HG03060 (cell line): ENCODE measurements at regions not wholly inside any gene's neighbourhood (a gene's known extent, or its start where the extent isn't known, plus 50 kb on each side); places are given as distances from the start of the nearest gene placed in this dataset.
"Not testable (repeated sequence)": the region's sequence is repeated elsewhere in the genome, so short reads cannot be mapped to it uniquely, and the experiment has no call there.

Source experiments
- ATAC-seq: cut with Tn5 transposase; IDR thresholded peaks from one replicate; pipeline ENCODE4 v1.9.1; 2021; ENCODE audit warnings: low read depth, moderate number of reproducible peaks; ENCODE audit not compliant: unreplicated experiment

DNA sequence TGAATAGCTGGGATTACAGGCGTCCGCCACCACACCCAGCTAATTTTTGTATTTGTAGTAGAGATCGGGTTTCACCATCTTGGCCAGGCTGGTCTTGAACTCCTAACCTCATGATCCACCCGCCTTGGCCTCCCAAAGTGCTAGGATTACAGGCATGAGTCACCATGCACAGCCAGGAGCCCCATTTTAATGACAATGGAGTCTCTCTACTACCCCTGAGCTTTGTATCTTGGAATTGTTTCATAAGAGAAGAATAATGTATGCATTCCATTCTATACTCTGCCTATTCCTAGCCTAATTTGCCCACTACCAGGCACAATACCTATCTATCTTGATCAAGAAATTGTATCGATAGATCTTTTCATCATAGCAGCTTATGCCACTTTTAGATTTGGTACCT, 574.1 kb downstream of the HTR1A start:
- ATAC-seq: not testable (repeated sequence)

DNA sequence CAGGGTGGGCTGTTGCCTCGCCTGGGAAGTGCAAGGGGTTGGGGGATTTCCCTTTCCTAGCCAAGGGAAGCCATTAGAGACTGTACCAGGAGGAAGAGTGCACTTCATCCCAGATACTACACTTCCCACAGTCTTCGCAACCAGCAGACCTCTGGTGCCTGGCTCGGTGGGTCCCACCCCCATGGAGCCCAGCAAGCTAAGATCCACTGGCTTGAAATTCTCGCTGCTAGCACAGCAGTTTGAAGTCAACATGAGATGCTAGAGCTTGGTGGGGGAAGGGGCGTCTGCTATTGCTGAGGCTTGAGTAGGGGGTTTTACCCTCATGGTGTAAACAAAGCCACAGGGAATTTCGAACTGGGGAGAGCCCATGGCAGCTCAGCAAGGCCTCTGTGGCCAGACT, 586.4 kb downstream of the HTR1A start:
- ATAC-seq: no peak

DNA sequence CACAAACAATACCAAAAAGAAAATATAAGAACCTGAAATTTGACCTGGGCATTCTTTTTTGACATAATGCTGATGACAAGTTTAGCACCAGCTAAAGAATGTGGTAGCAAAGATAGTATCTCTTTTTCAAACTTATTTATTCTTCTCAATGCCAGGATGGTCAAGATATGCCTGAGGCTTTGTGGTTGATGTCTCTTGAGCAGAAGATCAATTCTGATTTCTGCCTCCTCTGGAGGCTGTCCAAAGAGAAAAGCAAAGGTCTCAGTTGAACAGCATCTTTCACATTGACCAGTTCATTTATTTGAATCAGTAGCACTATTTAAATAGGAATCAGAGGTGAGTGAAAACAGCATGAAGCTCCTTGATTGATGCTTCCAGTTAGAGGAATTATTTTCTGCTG, 588.2 kb downstream of the HTR1A start:
- ATAC-seq: no peak

DNA sequence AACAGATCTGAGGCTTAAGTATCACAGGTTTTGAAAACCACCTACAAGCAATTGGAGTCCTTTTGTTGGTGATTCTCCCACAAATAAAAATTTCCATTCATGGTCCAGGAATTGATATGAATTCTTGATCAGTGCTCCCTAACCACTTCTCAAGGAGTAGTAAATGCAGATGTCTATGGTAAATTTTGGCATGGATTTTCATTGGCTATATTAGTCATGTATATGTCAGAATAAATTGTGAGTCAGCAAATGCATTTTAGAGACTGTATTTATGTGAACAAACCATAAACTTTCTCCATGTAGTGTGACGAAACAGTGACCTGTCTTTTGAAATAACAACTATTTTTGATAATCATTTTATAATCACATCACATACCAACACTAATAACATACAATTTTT, 611.1 kb downstream of the HTR1A start:
- ATAC-seq: no peak

DNA sequence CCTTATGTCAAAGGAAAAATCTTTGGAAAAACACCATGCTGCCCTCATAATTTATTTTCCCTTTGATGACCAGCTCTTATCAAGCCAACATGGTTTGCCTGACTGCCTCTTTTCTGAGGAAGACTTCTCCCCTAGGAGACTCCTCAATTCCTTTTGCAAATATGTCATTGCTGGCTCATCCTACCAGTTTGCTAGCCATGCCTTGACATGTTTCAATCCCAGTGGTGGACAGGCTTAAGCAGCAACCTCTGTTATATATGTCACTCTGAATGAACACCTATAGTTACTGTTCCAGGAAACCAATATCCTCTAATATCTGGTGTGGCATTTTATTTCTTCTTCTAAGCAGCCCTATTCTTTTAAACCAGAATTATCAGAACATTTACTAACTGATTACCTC, 615.8 kb downstream of the HTR1A start:
- no peak for ATAC-seq

DNA sequence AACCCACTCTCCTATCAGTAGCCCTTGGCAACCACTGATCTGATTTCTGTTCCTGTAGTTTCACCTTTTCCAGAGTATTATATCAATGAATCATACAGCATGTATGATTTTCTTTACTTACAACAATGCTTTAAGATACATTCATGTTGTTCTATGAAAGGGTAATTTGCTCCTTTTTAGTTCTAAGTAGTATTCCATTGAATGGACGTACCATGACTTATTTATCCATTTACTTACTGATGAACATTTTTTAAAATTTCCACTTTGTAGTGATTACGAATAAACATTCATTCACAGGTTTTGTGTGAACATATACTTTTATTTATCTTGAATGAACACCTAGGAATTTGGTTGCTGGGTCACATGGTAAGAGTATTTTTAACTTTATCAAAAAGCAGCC, 620.8 kb downstream of the HTR1A start:
- ATAC-seq: no peak

DNA sequence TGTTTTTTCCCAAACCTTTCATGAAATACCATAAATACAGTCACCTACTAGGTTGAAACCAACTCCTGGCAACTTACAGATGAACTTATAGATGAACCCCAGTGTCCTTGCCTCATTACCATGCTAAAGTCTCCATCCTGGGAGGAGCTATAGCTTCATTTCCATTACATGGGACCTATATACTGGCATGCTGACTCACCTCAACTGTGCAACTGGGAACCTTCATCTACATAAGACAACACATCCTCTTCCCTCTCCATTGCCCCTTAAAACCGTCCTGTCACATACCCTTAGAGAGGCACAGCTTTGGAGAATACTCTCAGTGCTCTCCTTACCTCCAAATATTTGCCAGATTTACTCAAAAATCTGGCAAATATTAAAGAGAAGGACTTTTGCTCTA, 638.3 kb downstream of the HTR1A start:
- no peak for ATAC-seq

DNA sequence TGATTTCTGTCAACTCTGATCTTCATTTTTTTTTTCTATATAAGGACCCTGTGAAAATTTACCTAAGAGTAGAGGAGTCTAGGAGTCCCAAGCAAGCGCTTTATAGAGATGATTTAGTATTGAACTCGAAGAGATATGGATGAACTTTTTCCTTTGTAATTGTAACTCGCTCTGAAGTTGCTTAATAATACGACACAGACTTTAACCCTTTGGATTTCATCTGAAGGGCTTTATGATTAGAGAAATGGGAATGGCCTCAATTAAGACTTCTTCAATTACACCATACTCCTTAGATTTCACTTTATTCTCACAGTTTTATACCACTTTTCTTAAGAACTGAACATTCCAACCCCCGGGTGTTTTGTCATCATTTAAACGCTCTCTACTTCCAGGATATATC, 647.7 kb downstream of the HTR1A start:
- ATAC-seq: no peak

DNA sequence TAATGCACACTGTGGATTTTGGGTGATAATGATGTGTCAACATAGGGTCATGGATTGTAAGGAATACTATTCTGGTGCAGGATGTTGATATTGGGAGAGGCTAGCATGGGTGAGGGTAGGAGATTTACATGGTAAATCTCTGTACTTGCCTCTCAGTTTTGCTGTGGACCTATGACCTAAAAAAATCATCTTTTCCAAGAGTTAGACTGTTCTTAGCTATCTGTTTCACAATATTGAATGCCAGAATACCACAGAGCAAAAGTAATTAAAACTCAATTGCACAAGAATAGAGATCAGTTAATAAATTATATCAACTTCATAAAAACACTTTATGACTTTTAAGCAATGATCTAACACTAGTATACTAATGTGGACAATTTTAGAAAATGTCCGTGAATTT, 651.6 kb downstream of the HTR1A start:
- no peak for ATAC-seq

DNA sequence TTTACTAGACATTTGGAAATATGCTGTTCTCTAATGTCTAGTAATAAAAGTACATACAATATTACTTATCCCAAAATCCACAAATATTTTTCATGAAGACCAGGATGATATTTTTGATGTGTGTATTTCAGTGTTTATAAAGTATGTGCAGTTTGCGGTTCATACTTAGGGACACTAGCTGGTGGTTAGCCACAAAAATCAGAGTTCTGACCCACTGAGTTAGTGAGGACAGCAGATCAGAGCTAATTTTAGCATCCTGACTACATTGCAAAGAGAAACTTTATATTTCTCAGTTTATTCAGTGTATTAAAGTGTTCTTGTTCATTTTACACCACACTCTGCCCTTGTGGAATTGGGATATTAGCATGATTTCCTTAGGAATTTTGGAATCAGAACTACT, 655.3 kb downstream of the HTR1A start:
- no peak for ATAC-seq

DNA sequence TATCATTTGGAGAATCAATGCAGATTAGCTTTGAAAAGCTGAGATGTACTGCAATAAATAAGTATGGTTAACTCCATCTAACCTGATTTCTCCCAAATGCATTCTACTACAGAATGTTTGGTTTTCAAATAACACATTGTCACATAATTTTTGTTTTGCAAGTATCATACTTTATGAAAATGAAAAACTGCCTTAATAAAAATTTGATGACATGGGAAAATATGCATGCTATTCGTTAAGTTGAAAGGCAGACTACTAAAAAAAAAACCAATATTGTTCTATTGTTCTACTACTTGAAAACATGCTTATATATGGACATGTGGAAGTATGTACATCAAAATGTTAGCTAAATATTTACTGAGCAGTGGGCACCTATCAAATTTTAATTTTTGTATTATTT, 668.9 kb downstream of the HTR1A start:
- ATAC-seq: no peak

DNA sequence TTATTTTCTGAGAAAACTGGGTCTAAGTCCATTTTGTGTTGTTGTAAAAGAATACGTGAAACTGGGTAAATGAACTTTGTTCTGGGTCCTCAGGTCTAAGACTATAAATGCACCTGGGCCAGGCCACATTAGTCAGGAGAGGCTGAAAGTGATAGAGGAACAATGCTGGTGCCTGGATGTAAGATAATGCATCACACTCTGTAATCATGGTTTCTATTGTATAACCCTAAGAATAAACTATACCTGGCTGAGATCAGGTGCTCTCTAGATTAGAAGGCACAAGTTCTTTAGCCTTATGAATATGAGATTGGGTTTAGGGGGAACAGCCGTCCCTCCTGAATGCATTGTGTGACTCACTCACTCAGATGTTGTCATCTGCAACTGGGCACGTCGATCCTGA, 675.5 kb downstream of the HTR1A start:
- no peak for ATAC-seq

DNA sequence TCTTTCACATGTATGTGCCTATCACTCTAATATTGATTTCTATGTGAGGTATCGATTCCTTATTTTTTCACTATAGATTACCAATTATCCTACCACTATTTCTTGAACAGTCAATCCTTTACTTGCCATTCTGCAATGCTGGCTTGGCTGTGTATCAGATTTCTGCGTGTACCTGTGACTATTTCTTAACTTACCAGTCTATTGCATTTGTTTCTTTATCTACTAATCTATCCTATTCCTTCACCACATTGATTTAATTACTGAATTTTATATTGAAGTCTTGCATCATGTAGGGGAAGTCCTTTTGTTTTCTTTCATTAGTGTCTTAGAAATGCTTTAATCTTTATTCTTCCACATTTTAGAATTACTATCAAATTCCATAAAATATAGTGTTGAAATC, 684.8 kb downstream of the LRRC70 start:
- ATAC-seq: no peak

DNA sequence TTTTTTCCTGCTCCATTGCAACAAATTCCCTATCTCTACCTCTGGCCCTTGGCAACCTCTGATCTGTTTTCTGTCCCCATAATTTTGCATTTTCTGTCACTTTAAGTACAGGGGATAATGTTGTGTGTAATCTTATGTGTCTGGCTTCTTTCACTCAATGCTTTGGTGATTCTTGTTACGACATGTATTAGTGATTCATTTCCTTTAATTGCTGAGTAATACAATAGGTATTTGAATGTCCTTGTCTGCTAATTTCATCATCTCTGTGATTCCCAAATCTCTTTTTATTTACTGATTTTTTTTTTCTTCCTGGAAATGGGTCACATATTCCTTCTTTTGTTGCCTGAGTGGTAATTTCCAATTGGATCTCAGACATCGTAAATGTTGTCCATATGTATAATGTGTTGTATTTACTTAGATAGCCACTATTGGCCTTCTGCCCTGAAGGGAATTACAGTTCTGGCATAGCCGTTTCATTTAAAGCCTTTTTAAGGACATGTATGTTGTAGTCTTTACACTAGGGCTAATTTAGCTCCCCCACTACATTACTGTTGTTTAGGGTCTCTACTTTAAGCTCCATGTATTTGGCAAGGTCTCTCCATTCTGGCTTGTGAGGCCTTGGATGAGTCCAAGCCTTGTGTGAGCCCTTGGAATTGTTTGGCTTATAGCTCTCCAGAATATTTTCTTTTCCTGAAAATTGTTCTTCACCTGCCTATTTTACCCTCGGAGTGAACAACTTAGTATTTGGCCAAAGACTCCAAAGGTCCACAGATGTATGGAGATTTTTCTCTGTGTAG, 683.8 kb downstream of the LRRC70 start:
- no peak for ATAC-seq

DNA sequence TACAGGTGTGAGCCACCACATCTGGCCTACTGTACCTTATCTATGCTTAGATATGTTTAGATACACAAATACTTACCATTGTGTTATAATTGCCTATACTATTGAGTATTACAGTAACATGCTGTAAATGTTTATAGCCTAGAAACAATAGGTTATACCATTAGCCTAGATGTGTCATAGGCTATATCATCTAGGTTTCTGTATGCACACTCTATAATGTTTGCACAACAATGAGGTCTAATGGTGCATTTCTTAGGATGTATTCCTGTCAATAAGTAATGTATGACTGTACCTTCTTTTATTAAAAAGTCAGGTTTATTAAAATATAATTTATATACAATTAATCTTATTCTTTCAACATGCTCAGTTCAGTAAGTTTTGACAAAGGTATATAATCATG, 683.1 kb downstream of the LRRC70 start:
- ATAC-seq: no peak

DNA sequence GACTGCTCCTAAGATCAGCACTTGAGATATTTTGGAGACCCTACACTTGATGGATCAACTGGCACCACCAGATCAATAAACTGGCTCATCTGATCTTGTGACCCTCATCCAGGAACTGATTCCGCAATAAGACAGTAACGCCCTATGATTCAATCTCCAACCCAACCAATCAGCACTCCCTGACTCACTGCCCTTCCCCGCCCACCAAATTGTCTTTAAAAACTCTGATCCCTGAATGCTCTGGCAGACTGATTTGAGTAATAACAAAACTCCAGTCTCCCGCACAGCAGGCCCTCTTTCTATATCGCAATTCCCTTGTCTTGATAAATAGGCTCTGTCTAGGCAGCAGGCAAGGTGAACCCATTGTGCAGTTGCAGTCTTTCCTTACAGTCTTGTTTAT, 677.0 kb downstream of the LRRC70 start:
- no peak for ATAC-seq

DNA sequence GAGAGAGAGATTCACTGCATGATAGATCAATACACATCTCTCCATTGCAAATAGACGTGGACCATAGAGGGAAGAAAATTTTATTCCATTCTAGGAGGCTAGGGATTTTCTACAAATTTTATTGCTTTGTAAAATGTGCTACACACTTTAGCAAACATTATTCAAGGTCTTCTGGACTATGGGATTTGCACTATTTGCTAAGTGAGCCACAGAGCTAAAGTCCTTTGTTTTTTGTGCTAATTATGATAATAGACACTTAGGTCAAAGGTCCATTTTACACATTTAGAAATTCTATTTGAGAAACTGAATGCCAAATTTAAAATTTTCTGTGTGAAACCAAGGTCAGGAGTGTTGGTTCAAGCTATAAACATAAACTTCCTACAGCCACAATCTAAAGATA, 672.3 kb downstream of the LRRC70 start:
- no peak for ATAC-seq

DNA sequence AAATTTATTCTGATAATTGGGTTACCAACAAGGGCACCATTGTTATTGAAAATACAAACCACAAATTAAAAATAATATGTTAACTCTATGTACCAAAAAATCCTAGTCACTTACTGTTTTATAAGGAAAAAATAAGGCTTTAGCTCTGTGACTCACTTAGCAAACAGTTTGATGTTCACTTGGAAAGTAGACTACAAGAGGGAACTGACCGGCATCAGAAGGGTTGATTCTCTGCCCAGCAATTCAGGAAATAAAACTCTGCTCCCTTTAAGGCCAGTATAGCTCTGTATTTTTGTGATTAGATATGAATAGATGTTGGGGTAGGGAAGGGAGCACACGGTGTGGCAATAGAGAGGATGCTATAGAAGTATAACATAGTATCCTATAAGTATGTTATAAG, 671.3 kb downstream of the LRRC70 start:
- no peak for ATAC-seq

DNA sequence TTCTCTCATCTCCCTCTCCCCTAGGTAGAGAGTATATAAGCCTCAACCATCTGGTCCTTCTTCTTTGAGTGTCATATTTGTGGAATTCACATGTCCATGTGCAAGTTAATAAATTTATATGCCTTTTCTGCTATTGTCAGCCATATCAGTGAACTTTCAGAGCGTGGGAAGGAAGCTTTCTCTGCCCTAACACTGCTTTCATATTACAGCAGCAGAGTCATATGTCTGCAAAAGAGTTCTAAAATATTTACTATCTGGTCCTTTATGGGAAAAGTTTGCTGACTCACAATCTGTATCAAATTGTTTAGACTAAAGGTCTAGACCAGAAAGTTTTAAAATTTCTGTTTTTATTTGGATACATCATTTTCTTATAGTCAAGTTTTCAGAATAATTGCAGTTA, 669.0 kb downstream of the LRRC70 start:
- no peak for ATAC-seq

DNA sequence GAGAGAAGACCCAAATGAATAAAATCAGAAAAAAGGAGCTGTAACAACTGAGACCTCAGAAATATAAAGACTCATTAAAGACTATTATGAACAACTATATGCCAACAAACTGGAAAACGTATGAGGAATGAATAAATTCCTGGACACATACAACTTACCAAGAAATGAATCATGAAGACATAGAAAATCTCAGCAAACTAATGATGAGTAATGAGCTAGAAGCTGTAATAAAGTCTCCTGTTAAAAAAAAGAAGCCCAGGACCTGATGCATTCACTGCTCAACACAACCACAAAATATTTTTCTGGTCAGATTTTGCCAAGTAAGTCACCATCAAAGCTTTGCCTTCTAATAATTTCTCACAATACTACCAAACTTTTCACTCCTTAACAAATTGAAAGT, 666.7 kb downstream of the LRRC70 start:
- no peak for ATAC-seq

DNA sequence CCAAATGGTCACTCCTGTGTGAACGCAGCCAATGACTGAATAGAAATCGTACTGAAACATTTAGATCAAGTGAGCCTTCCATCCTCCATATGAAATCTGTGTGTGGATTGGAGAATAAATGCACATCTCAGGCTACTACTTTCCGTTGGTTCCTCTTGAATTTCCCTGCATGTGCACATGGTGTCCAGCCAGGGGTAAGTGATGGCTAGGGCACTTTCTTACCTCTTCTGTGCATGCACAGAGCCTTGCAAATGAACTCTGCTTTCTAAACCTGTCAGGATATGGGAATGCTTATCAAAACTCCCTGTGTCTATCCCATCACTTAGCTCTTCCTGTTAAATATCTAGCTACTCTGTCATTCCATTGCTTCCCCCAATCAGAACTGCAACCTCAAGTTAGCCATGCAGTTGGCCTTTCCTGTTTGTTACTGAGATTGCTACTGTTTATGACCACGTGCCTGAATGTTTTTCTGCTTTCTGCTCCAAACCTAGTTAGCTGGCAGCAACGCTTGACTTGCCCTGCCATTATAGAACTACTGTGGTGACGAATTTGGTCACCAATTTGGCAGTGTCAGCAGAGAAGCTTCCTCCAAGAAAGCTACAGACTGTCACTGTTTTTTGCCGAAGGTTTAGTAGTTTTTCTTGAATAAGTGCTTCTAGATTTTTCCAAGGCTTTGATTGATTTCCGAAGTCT, 661.6 kb downstream of the LRRC70 start:
- no peak for ATAC-seq

DNA sequence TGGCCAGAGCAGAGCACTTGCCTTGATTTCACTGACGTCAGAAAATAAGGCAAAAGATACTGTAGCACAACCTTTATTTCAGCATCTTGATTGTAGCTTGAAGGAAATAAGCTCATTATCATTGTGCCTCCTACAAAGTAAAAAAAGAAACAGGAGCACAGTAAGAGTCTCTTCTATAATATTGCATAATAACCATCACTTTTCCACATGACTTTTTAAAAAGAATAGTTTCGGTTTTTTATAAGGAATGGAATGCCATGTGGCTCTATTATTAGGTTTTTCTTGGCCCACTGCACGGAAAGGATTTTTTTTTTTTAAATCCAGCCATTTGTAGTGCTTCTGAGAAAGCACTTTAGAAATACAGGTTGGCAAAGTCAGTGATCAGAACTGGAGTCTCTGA, 655.3 kb downstream of the LRRC70 start:
- ATAC-seq: no peak
